ENCODE measurements at regions not wholly inside any gene's neighbourhood (a gene's known extent, or its start where the extent isn't known, plus 50 kb on each side); places are given as distances from the start of the nearest gene placed in this dataset.
A peak's percentile ranks its signal among the peaks of the same experiment; 100 is the strongest.

DNA sequence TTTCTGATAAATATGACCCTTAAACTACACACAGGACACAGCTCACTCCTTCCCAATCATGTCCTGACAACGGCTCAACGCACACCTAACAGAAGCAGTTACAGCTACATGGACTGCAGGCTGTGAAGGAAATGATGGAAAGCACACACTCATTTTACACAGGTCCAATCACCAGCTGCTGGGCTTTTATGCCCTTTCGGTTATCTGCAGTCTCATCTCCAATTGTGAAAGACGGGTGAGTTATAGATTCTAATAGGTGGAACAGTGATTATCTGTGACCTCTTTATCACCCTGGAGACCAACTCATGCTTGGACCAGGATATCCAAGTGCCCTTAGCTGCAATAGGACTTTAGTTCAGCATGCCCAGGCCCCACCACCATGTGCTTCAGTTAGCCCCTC, 110.4 kb upstream of the CREB1 start:
- TF ChIP-seq POLR2AphosphoS5 (IDR thresholded peaks at IDR 0.05): peak; percentile 12
- no peak for TF ChIP-seq TAF1 (IDR thresholded peaks at IDR 0.05; ENCODE audit: low read depth)
- TF ChIP-seq, protein P1, sequence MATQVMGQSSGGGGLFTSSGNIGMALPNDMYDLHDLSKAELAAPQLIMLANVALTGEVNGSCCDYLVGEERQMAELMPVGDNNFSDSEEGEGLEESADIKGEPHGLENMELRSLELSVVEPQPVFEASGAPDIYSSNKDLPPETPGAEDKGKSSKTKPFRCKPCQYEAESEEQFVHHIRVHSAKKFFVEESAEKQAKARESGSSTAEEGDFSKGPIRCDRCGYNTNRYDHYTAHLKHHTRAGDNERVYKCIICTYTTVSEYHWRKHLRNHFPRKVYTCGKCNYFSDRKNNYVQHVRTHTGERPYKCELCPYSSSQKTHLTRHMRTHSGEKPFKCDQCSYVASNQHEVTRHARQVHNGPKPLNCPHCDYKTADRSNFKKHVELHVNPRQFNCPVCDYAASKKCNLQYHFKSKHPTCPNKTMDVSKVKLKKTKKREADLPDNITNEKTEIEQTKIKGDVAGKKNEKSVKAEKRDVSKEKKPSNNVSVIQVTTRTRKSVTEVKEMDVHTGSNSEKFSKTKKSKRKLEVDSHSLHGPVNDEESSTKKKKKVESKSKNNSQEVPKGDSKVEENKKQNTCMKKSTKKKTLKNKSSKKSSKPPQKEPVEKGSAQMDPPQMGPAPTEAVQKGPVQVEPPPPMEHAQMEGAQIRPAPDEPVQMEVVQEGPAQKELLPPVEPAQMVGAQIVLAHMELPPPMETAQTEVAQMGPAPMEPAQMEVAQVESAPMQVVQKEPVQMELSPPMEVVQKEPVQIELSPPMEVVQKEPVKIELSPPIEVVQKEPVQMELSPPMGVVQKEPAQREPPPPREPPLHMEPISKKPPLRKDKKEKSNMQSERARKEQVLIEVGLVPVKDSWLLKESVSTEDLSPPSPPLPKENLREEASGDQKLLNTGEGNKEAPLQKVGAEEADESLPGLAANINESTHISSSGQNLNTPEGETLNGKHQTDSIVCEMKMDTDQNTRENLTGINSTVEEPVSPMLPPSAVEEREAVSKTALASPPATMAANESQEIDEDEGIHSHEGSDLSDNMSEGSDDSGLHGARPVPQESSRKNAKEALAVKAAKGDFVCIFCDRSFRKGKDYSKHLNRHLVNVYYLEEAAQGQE (IDR thresholded peaks at IDR 0.05; ENCODE audit: borderline replicate concordance): no peak
- Histone ChIP-seq H3K27ac (ENCODE audit: low read length) (peak overlapping the region; percentile 90), H4K20me1 (ENCODE audit: insufficient read depth) (no peaks in the 10 kb centered on the region), H3K9me3 (ENCODE audit: low read length) (no peaks in the 10 kb centered on the region), H3F3A (ENCODE audit: insufficient read depth, low read length, poor library complexity, severe bottlenecking) (peaks cover 7% of the 10 kb centered on the region), H3K36me3 (ENCODE audit: insufficient read depth, low read length) (no peaks in the 10 kb centered on the region), H3K9ac (ENCODE audit: low read length) (peak overlapping the region; percentile 48), H3K27me3 (ENCODE audit: insufficient read depth, low read depth, low read length) (no peaks in the 10 kb centered on the region), H3K79me2 (replicated peaks; ENCODE audit: insufficient read depth, low read length) (no peaks in the 10 kb centered on the region), H3K9me2 (ENCODE audit: insufficient read depth, low read length) (no peaks in the 10 kb centered on the region), H2AFZ (ENCODE audit: low read depth, low read length) (no peak overlapping the region), H3K4me2 (ENCODE audit: low read length) (peak overlapping the region; percentile 47), H3K4me3 (ENCODE audit: low read length) (peak overlapping the region; percentile 50)

DNA sequence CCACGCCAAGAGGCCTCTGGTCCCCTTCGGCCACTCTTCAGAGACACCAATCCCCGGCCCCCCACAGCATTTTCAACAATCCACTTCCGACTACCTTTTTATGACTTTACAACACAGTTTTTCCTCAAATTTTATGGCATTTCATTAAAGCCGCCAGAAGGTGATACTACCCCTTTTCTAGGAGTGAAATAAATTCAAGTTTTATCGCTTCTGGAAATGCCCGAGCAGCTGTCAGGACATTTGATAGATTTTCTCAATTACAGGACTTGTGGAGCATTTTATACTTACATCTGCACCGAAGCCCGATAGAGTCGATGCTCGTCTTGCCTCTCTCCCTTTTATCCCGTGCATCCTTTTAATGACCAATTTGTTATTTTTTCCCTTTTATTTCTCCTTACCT, 108.1 kb upstream of the CREB1 start:
- Histone ChIP-seq H3K4me3 (ENCODE audit: low read length) (no peak overlapping the region), H3K27ac (ENCODE audit: low read length) (no peak overlapping the region), H3K4me2 (ENCODE audit: low read length) (no peak overlapping the region), H3K9me3 (ENCODE audit: low read length) (no peaks in the 10 kb centered on the region), H4K20me1 (ENCODE audit: insufficient read depth) (no peaks in the 10 kb centered on the region), H3K36me3 (ENCODE audit: insufficient read depth, low read length) (no peaks in the 10 kb centered on the region), H3K27me3 (ENCODE audit: insufficient read depth, low read depth, low read length) (no peaks in the 10 kb centered on the region), H3K9me2 (ENCODE audit: insufficient read depth, low read length) (no peaks in the 10 kb centered on the region), H3F3A (ENCODE audit: insufficient read depth, low read length, poor library complexity, severe bottlenecking) (peaks cover 7% of the 10 kb centered on the region), H3K79me2 (replicated peaks; ENCODE audit: insufficient read depth, low read length) (no peaks in the 10 kb centered on the region), H3K9ac (ENCODE audit: low read length) (no peak overlapping the region), H2AFZ (ENCODE audit: low read depth, low read length) (no peak overlapping the region)
- TF ChIP-seq, protein P1 (IDR thresholded peaks at IDR 0.05; ENCODE audit: borderline replicate concordance): no peak
- TF ChIP-seq, protein P2, sequence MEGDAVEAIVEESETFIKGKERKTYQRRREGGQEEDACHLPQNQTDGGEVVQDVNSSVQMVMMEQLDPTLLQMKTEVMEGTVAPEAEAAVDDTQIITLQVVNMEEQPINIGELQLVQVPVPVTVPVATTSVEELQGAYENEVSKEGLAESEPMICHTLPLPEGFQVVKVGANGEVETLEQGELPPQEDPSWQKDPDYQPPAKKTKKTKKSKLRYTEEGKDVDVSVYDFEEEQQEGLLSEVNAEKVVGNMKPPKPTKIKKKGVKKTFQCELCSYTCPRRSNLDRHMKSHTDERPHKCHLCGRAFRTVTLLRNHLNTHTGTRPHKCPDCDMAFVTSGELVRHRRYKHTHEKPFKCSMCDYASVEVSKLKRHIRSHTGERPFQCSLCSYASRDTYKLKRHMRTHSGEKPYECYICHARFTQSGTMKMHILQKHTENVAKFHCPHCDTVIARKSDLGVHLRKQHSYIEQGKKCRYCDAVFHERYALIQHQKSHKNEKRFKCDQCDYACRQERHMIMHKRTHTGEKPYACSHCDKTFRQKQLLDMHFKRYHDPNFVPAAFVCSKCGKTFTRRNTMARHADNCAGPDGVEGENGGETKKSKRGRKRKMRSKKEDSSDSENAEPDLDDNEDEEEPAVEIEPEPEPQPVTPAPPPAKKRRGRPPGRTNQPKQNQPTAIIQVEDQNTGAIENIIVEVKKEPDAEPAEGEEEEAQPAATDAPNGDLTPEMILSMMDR (IDR thresholded peaks at IDR 0.05; ENCODE audit: poor library complexity, severe bottlenecking): no peak
- no peak for TF ChIP-seq POLR2AphosphoS5 (IDR thresholded peaks at IDR 0.05)
- TF ChIP-seq SMC3 (conservative IDR thresholded peaks at IDR 0.05; ENCODE audit: poor library complexity): no peak
- TF ChIP-seq RAD21 (conservative IDR thresholded peaks at IDR 0.05): no peak
